ENCODE measurements at regions not wholly inside any gene's neighbourhood (a gene's known extent, or its start where the extent isn't known, plus 50 kb on each side); places are given as distances from the start of the nearest gene placed in this dataset.

DNA sequence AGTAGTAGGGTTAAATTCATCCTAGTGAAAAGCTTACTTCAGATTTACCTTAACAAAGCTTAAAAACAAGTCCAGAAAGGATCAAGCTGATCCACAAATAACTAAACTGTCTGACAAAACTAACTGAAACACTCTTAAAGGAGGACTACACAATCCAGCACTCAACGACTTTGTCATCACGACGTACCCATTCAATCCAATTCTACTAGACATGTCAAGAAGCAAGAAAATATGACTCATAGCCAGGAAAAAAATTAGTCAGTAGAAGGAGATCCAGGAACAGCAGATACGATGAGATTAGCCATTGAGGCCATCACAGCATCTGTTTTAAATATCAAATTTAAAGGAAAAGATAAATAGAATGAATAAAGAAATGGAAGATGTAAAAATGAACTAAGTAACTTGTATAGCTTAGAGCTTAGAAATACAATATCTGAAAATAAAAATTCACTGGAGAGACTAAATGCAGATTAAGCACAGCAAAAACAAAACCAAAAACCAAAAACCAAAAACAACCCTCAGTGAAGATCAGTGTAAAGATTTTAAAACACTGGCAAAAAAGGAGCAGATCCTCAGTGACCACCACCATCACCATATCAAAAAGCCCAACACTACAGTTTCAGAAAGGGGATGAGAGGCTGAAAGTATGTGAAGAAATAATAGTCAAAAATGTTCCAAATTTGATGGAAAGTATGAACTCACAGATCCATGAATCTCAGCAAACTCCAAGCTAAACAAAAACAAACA lies 95.0 kb upstream of the CCND2 start:
- TF ChIP-seq EZH2 (IDR thresholded peaks at IDR 0.05; ENCODE audit: insufficient read depth, poor library complexity, severe bottlenecking), result no peak
- TF ChIP-seq EZH2phosphoT487 (IDR thresholded peaks at IDR 0.05; ENCODE audit: insufficient read depth, low read depth), result no peak
